Kidney epithelial cell (primary cell): ENCODE measurements at regions not wholly inside any gene's neighbourhood (a gene's known extent, or its start where the extent isn't known, plus 50 kb on each side); places are given as distances from the start of the nearest gene placed in this dataset.

Experiments
- DNase-seq: peaks from one replicate; pipeline ENCODE4 v3.0.0-alpha.2; 2010; ENCODE audit warnings: low read depth
- H3K27me3 ChIP-seq: 2 replicates; pipeline ENCODE4 v1.6.0; 2011; ENCODE audit warnings: low read length; ENCODE audit not compliant: control insufficient read depth, insufficient read depth
- H3K36me3 ChIP-seq: 2 replicates; pipeline ENCODE4 v1.5.1; 2011; ENCODE audit warnings: low read length; ENCODE audit not compliant: control insufficient read depth, insufficient read depth
- H3K4me3 ChIP-seq: 2 replicates; pipeline ENCODE4 v1.5.1; 2011; ENCODE audit warnings: low read depth, mild to moderate bottlenecking, control low read depth, low read length
- CTCF ChIP-seq: IDR thresholded peaks from 2 replicates; pipeline ENCODE4 v1.5.1; 2011; ENCODE audit warnings: mild to moderate bottlenecking, moderate library complexity, low read length, control low read depth, inconsistent platforms; ENCODE audit not compliant: insufficient read depth, poor library complexity, severe bottlenecking

GRCh38 chr2:129903586-129904425 is 75.7 kb upstream of the RAB6C start:
- no peak for DNase-seq
- peak; percentile 22 for TF ChIP-seq CTCF

GRCh38 chr2:129904532-129905446 is 74.7 kb upstream of the RAB6C start:
- Histone ChIP-seq H3K36me3 (no peaks in the 10 kb centered on the region), H3K4me3 (no peak overlapping the region), H3K27me3 (no peaks in the 10 kb centered on the region)
- DNase-seq: no peak
- TF ChIP-seq CTCF: no peak

More at GRCh38 chr2:129903586-129904425, 75.7 kb upstream of the RAB6C start:
- H3K4me3 ChIP-seq: no peak overlapping the region
- no peaks in the 10 kb centered on the region for H3K36me3 ChIP-seq
- no peaks in the 10 kb centered on the region for H3K27me3 ChIP-seq

GRCh38 chr2:129905664-129906081 is 73.8 kb upstream of the RAB6C start:
- DNase-seq: no peak
- no peaks in the 10 kb centered on the region for H3K36me3 ChIP-seq
- H3K4me3 ChIP-seq: no peak overlapping the region
- TF ChIP-seq CTCF: no peak
- no peaks in the 10 kb centered on the region for H3K27me3 ChIP-seq

- no peaks in the 10 kb centered on the region for H3K27me3 ChIP-seq
- no peaks in the 10 kb centered on the region for H3K36me3 ChIP-seq
- no peak for DNase-seq
- no peak overlapping the region for H3K4me3 ChIP-seq
- TF ChIP-seq CTCF: no peak
Measured at GRCh38 chr2:129906139-129906860, 73.2 kb upstream of the RAB6C start.

- TF ChIP-seq CTCF: no peak
- H3K27me3 ChIP-seq: no peaks in the 10 kb centered on the region
- H3K36me3 ChIP-seq: no peaks in the 10 kb centered on the region
- H3K4me3 ChIP-seq: no peak overlapping the region
- no peak for DNase-seq
Measured at GRCh38 chr2:129906861-129907235, 72.6 kb upstream of the RAB6C start.
